Pancreas (tissue), 10 donors: ENCODE measurements at regions not wholly inside any gene's neighbourhood (a gene's known extent, or its start where the extent isn't known, plus 50 kb on each side); places are given as distances from the start of the nearest gene placed in this dataset.

Experiments used
- ATAC-seq, 4 donors: fragments of 200-7000 bp; cut with Tn5 transposase; one replicate each; pipeline versions ENCODE4 v1.8.0 to v1.9.1; 2020; ENCODE audit warnings: mild to moderate bottlenecking in 4 of 4, moderate library complexity in 4 of 4
- DNase-seq, 6 donors: peaks; one replicate each; pipeline ENCODE4 v3.0.0-alpha.2; 2020
- FAIRE-seq: peaks from 2 replicates; lab custom pipeline; 2012; peaks lifted over from hg19 to GRCh38; lab: Jason Lieb, UNC
- H3K27ac ChIP-seq, 4 donors: fragments of 200-600 bp; sonication (generic); 1 replicate in 3 of 4; 2 replicates in 1 of 4; pipeline versions ENCODE4 v1.5.0 to v1.8.0; 2020
- H3K27me3 ChIP-seq, 4 donors: fragments of 200-600 bp; one replicate each; pipeline ENCODE4 v1.8.0; 2021
- H3K36me3 ChIP-seq, 3 donors: fragments of 200-600 bp; sonication (generic) in 1 of 3; one replicate each; pipeline versions ENCODE4 v1.5.0 to v1.8.0; 2020 to 2021
- H3K4me1 ChIP-seq, 3 donors: fragments of 200-600 bp; one replicate each; pipeline ENCODE4 v1.8.0; 2021
- H3K4me3 ChIP-seq, 4 donors: fragments of 200-600 bp; sonication (generic) in 2 of 4; one replicate each; pipeline versions ENCODE4 v1.5.0 to v1.8.0; 2020 to 2021
- H3K9me3 ChIP-seq, 4 donors: fragments of 200-600 bp; one replicate each; pipeline ENCODE4 v1.8.0; 2021
- WGBS, 2 donors: extraction: QIAGEN DNeasy Blood & Tissue Kit; methylation state at CpG; one replicate each; pipeline ENCODE4 v1.1.7; 2013; 5-methylcytosine and 5-hydroxymethylcytosine counted together
- intact Hi-C, 3 donors: fragments of 100-400 bp; cut with DNase I; formaldehyde crosslinking; loops; one replicate each; pipeline versions ENCODE4 v1.11.1 to v1.14.2; 2022
- TF ChIP-seq, protein P1 (sequence below), 4 donors: fragments of 200-600 bp; sonication (generic) in 3 of 4; IDR thresholded peaks; one replicate each; pipeline versions ENCODE4 v1.5.0 to v1.8.0; 2021; ENCODE audit warnings: antibody characterized with exemption in 4 of 4
- donor health status: healthy with polysubstance abuse.
- donor health status: DM: no; HTN: no; CAD: no; lungs with moderate emphysema.
- donor health status: DM: no; HTN: no; CAD: no.
- donor health status: control.
- donor health status: control.
- donor health status: Bipolar disorder and iron deficiency.
- donor health status: DM: yes; HTN: yes; CAD: no.
- donor health status: DM: no; HTN: no; CAD: no.
- donor health status: DM: no; HTN: no; CAD: no.
- donor health status: DM: yes; HTN: yes; CAD: no.

DNA sequence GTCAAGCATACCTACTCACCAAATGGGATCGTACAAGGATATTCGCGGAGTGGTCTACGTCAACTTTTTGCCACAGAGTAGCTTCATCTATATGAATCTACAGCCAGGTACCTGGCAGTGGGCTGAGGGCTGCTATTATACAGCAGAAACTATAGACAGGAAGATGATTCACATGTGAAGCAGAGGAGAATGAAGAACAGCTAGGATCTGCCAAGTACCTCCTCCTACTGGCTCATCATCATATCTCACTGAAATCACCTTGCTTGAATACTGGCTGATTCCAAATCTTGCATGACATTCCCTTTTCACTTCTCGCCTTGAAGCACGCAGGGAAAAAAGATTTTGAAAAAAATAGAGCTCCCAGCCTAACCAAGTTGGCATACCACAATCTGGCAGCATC, 488.7 kb upstream of the NRSN1 start:
- DNase-seq, result no peak
- no peak for ATAC-seq
- Histone ChIP-seq H3K27me3 (no peaks in the 10 kb centered on the region), H3K36me3 (no peaks in the 10 kb centered on the region), H3K4me1 (no peaks in the 10 kb centered on the region), H3K9me3 (no peaks in the 10 kb centered on the region), H3K27ac (no peak overlapping the region), H3K4me3 (no peak overlapping the region)
- 79 to 93% methylated on average over 6 of the region's 6 CpGs for WGBS, 2 donors
- FAIRE-seq, result no peak
- TF ChIP-seq, protein P1, sequence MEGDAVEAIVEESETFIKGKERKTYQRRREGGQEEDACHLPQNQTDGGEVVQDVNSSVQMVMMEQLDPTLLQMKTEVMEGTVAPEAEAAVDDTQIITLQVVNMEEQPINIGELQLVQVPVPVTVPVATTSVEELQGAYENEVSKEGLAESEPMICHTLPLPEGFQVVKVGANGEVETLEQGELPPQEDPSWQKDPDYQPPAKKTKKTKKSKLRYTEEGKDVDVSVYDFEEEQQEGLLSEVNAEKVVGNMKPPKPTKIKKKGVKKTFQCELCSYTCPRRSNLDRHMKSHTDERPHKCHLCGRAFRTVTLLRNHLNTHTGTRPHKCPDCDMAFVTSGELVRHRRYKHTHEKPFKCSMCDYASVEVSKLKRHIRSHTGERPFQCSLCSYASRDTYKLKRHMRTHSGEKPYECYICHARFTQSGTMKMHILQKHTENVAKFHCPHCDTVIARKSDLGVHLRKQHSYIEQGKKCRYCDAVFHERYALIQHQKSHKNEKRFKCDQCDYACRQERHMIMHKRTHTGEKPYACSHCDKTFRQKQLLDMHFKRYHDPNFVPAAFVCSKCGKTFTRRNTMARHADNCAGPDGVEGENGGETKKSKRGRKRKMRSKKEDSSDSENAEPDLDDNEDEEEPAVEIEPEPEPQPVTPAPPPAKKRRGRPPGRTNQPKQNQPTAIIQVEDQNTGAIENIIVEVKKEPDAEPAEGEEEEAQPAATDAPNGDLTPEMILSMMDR (IDR thresholded peaks at IDR 0.05), result no peak
- intact Hi-C loops, result no loop called here

DNA sequence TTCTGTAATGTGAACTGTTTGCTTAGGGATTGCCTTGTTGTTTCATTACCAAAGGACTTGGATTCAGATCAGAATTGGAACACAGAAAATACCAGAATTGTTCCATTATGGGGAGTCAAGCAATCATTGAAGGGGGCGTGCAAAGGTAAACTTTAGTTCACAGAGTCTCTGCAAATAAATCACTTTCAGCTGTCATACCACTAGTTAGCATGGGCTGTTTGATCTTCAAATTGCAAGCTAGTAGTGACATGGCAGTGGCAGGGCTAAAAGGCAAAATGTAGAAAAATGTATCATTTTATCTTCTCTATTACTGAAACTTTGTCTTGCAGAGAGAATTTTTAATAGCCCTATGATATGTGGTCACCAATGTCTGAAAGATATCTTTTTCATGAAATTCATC, 483.2 kb upstream of the NRSN1 start:
- Histone ChIP-seq H3K4me1 (no peaks in the 10 kb centered on the region), H3K4me3 (no peak overlapping the region), H3K36me3 (no peaks in the 10 kb centered on the region), H3K27me3 (peaks cover 0 to 3% (median 0%) of the 10 kb centered on the region in 4 donors), H3K27ac (no peak overlapping the region), H3K9me3 (no peaks in the 10 kb centered on the region)
- no peak for ATAC-seq
- TF ChIP-seq, protein P1 (IDR thresholded peaks at IDR 0.05), result no peak
- no peak for DNase-seq
- WGBS, 2 donors, result 12 to 20% methylated on average over 1 of the region's 1 CpG
- intact Hi-C loops, result no loop called here
- no peak for FAIRE-seq

DNA sequence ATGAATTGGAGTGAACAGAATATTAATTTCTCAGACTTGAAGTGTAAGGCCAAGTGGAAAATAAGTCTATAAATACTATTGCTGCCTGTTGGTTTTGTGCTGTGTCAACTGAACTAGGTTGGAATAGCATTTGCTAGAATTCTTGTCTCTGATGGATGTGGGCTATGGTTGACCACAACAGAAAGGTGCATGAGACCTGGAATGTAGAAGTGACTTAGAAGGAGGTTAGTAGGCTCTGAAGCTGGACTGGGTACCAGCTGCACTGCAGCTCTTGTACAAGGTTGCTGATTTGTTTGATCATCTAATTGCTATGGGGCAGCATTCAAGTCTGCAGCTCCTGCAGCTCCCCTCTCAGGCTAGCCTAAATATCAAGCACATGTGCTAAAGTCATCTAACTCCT, 479.0 kb upstream of the NRSN1 start:
- ATAC-seq (no peak), FAIRE-seq (no peak), DNase-seq (no peak)
- no peaks in the 10 kb centered on the region for H3K9me3 ChIP-seq
- TF ChIP-seq, protein P1 (IDR thresholded peaks at IDR 0.05), result no peak
- intact Hi-C loops, result no loop called here
- H3K4me1 ChIP-seq, result no peaks in the 10 kb centered on the region
- no peak overlapping the region for H3K27ac ChIP-seq
- H3K4me3 ChIP-seq, result no peak overlapping the region
- H3K27me3 ChIP-seq, result peaks cover 0 to 3% (median 0%) of the 10 kb centered on the region in 4 donors
- no peaks in the 10 kb centered on the region for H3K36me3 ChIP-seq

DNA sequence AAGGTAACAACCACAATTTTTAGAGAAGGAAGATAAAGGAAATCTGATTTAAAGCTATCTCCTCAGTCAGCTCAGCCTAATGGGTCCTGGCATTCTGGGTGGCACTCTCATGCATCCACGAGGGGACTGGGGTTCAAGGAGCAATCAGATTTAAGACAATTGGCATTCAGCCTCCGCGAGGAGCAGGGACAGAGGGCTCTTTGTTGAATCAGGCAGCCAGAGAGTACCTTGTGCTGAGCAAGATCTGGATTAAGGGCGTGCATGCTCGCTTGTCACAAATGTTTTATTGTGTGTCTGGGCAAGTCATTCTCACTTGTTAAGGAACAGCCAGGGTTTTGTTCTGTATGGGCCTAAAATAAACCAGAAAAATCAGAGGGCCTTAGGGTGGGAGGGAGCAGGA, 475.3 kb upstream of the NRSN1 start:
- Histone ChIP-seq H3K27me3 (no peaks in the 10 kb centered on the region), H3K4me3 (no peak overlapping the region), H3K27ac (no peak overlapping the region), H3K4me1 (no peaks in the 10 kb centered on the region), H3K36me3 (no peaks in the 10 kb centered on the region), H3K9me3 (no peaks in the 10 kb centered on the region)
- TF ChIP-seq, protein P1 (IDR thresholded peaks at IDR 0.05), result no peak
- FAIRE-seq (no peak), ATAC-seq (peak in 3 of 4 donors; percentile 37 to 63 (median 54)), DNase-seq (peak in 1 of 6 donors; percentile 22)
- intact Hi-C loops, result no loop called here
- WGBS, 2 donors, result 23 to 29% methylated on average over 5 of the region's 5 CpGs

DNA sequence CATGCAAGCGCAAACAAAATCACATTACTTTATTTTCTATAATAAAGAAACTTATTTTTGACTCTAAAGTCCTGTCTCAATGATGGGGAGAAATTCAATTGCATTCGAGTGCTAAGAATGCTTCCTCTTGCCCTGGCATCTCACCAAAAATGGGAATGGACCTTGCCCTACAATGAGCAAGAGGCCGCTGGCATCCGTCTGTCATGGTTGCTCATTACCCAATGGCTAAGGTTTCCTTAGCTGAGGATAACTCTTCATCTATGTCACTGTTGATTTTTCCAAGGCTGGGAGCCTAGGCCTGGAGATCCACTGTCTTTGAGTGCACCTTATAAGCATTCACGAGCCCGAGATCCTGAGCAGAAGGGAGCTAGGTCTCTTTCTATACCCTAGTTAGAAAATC, 471.3 kb upstream of the NRSN1 start:
- Histone ChIP-seq H3K27me3 (no peaks in the 10 kb centered on the region), H3K4me3 (no peak overlapping the region), H3K36me3 (no peaks in the 10 kb centered on the region), H3K27ac (no peak overlapping the region), H3K4me1 (no peaks in the 10 kb centered on the region), H3K9me3 (no peaks in the 10 kb centered on the region)
- 53 to 55% methylated on average over 6 of the region's 6 CpGs for WGBS, 2 donors
- FAIRE-seq (no peak), DNase-seq (no peak), ATAC-seq (peak in 3 of 4 donors; percentile 24 to 37 (median 30))
- TF ChIP-seq, protein P1 (IDR thresholded peaks at IDR 0.05), result no peak
- intact Hi-C loops, result no loop called here
